ENCODE measurements at regions not wholly inside any gene's neighbourhood (a gene's known extent, or its start where the extent isn't known, plus 50 kb on each side); places are given as distances from the start of the nearest gene placed in this dataset.

GRCh38 chr15:88315221-88315878, 58.8 kb upstream of the NTRK3 start:
- no peaks in the 10 kb centered on the region for H3K27me3 ChIP-seq (ENCODE audit: control insufficient read depth in 2 of 2, insufficient read depth in 2 of 2, low read length in 2 of 2)
- WGBS (ENCODE audit: insufficient coverage), result no CpG with 5 or more reads among the region's 1 CpG
- H3K79me2 ChIP-seq (ENCODE audit: insufficient read depth, low read length), result no peaks in the 10 kb centered on the region
- H4K20me1 ChIP-seq (ENCODE audit: insufficient read depth, low read length), result no peaks in the 10 kb centered on the region
- H3K4me1 ChIP-seq (ENCODE audit: control insufficient read depth in 1 of 2, insufficient read depth in 2 of 2, low read length in 2 of 2), result no peaks in the 10 kb centered on the region
- intact Hi-C loops (cut with micrococcal nuclease), result no loop called here
- H3K9me3 ChIP-seq (replicated peaks in 1 of 2; ENCODE audit: control insufficient read depth in 1 of 2, insufficient read depth in 1 of 2, low read length in 2 of 2), result no peaks in the 10 kb centered on the region
- no peak overlapping the region for H3K27ac Mint-ChIP-seq
- H3K4me3 ChIP-seq (replicated peaks in 1 of 3; ENCODE audit: low read depth in 2 of 3, low read length in 3 of 3), result no peak overlapping the region
- peaks cover 0 to 7% (median 2%) of the 10 kb centered on the region in 7 donors for H3K9me3 Mint-ChIP-seq
- no peak overlapping the region for H3K9ac ChIP-seq (ENCODE audit: insufficient read depth, low read length, poor library complexity, severe bottlenecking)
- no peak for TF ChIP-seq CTCF (IDR thresholded peaks at IDR 0.05)
- peaks cover 1 to 8% (median 6%) of the 10 kb centered on the region in 3 donors for H3K27me3 Mint-ChIP-seq (ENCODE audit: low read depth in 3 of 3)
- H3K4me1 Mint-ChIP-seq, result no peaks in the 10 kb centered on the region
- DNase-seq, result no peak
- no peak overlapping the region for H3K4me2 ChIP-seq (replicated peaks; ENCODE audit: extremely low read depth, low read length, poor library complexity, severe bottlenecking)
- H2AFZ ChIP-seq (ENCODE audit: insufficient read depth, low read depth, low read length, poor library complexity, severe bottlenecking), result no peak overlapping the region
- no peak overlapping the region for H3K27ac ChIP-seq (ENCODE audit: low read depth in 1 of 2, low read length in 2 of 2)
- no peaks in the 10 kb centered on the region for H3K36me3 Mint-ChIP-seq
- no peak overlapping the region for H3K4me3 Mint-ChIP-seq
- no peaks in the 10 kb centered on the region for H3K36me3 ChIP-seq (replicated peaks in 1 of 2; ENCODE audit: control insufficient read depth in 1 of 2, insufficient read depth in 2 of 2, low read length in 2 of 2)

- H3K4me2 ChIP-seq (replicated peaks; ENCODE audit: extremely low read depth, low read length, poor library complexity, severe bottlenecking), result no peak overlapping the region
- intact Hi-C loops (cut with micrococcal nuclease), result no loop called here
- H3K79me2 ChIP-seq (ENCODE audit: insufficient read depth, low read length), result no peaks in the 10 kb centered on the region
- no peak overlapping the region for H3K27ac ChIP-seq (ENCODE audit: low read depth in 1 of 2, low read length in 2 of 2)
- no peaks in the 10 kb centered on the region for H3K36me3 ChIP-seq (replicated peaks in 1 of 2; ENCODE audit: control insufficient read depth in 1 of 2, insufficient read depth in 2 of 2, low read length in 2 of 2)
- no peaks in the 10 kb centered on the region for H3K27me3 ChIP-seq (ENCODE audit: control insufficient read depth in 2 of 2, insufficient read depth in 2 of 2, low read length in 2 of 2)
- Mint-ChIP-seq H3K9me3 (peaks cover 0 to 5% (median 2%) of the 10 kb centered on the region in 7 donors), H3K27ac (no peak overlapping the region), H3K36me3 (no peaks in the 10 kb centered on the region), H3K4me3 (no peak overlapping the region), H3K4me1 (no peaks in the 10 kb centered on the region), H3K27me3 (ENCODE audit: low read depth in 3 of 3) (peaks cover 3 to 7% (median 4%) of the 10 kb centered on the region in 3 donors)
- no peak overlapping the region for H3K4me3 ChIP-seq (replicated peaks in 1 of 3; ENCODE audit: low read depth in 2 of 3, low read length in 3 of 3)
- WGBS (ENCODE audit: insufficient coverage), result 78% methylated on average over 4 of the region's 7 CpGs
- no peak for DNase-seq
- H2AFZ ChIP-seq (ENCODE audit: insufficient read depth, low read depth, low read length, poor library complexity, severe bottlenecking), result no peak overlapping the region
- H3K9me3 ChIP-seq (replicated peaks in 1 of 2; ENCODE audit: control insufficient read depth in 1 of 2, insufficient read depth in 1 of 2, low read length in 2 of 2), result no peaks in the 10 kb centered on the region
- H3K9ac ChIP-seq (ENCODE audit: insufficient read depth, low read length, poor library complexity, severe bottlenecking), result no peak overlapping the region
- H4K20me1 ChIP-seq (ENCODE audit: insufficient read depth, low read length), result no peaks in the 10 kb centered on the region
- no peak for TF ChIP-seq CTCF (IDR thresholded peaks at IDR 0.05)
- no peaks in the 10 kb centered on the region for H3K4me1 ChIP-seq (ENCODE audit: control insufficient read depth in 1 of 2, insufficient read depth in 2 of 2, low read length in 2 of 2)
Observed at GRCh38 chr15:88312941-88313579, 56.5 kb upstream of the NTRK3 start.

Data from CD14-positive monocyte (primary cell).